Large intestine (tissue), 3 donors: ENCODE measurements at regions not wholly inside any gene's neighbourhood (a gene's known extent, or its start where the extent isn't known, plus 50 kb on each side); places are given as distances from the start of the nearest gene placed in this dataset.

Source experiments
- DNase-seq, 2 donors: peaks; one replicate each; pipeline versions ENCODE4 v3.0.0 to v3.0.0-alpha.2; 2013
- H3K27ac ChIP-seq: one replicate; pipeline ENCODE4 v1.5.1; 2013; ENCODE audit warnings: low read length
- H3K27me3 ChIP-seq: 2 replicates; pipeline ENCODE4 v1.6.1; 2013; ENCODE audit warnings: low read length; ENCODE audit not compliant: control insufficient read depth, insufficient read depth
- H3K36me3 ChIP-seq: 2 replicates; pipeline ENCODE4 v1.6.1; 2013; ENCODE audit warnings: low read length; ENCODE audit not compliant: control insufficient read depth, insufficient read depth
- H3K4me1 ChIP-seq: one replicate; pipeline ENCODE4 v1.6.1; 2013; ENCODE audit warnings: low read length; ENCODE audit not compliant: control insufficient read depth, insufficient read depth
- H3K4me3 ChIP-seq: one replicate; pipeline ENCODE4 v1.5.1; 2013; ENCODE audit warnings: low read length
- H3K9me3 ChIP-seq: one replicate; pipeline ENCODE4 v1.6.1; 2013; ENCODE audit warnings: mild to moderate bottlenecking, low read depth, low read length, moderate library complexity; ENCODE audit not compliant: control insufficient read depth
- WGBS: methylation state at CpG from one replicate; pipeline ENCODE4 v1.1.5; 2013; ENCODE audit warnings: low lambda C conversion rate; ENCODE audit not compliant: insufficient coverage; 5-methylcytosine and 5-hydroxymethylcytosine counted together

GRCh38 chr12:19971361-19972280 is 396.7 kb upstream of the PDE3A start:
- Histone ChIP-seq H3K4me3 (no peak overlapping the region), H3K36me3 (no peaks in the 10 kb centered on the region), H3K27me3 (no peaks in the 10 kb centered on the region), H3K27ac (peak overlapping the region; percentile 89), H3K9me3 (no peaks in the 10 kb centered on the region), H3K4me1 (peaks cover 28% of the 10 kb centered on the region)
- peak; percentile 87 to 91 for DNase-seq
- no CpG with 5 or more reads among the region's 8 CpGs for WGBS

- H3K4me3 ChIP-seq, result no peak overlapping the region
- WGBS, result 100% methylated on average over 1 of the region's 11 CpGs
- no peaks in the 10 kb centered on the region for H3K36me3 ChIP-seq
- no peaks in the 10 kb centered on the region for H3K27me3 ChIP-seq
- peaks cover 25% of the 10 kb centered on the region for H3K4me1 ChIP-seq
- no peaks in the 10 kb centered on the region for H3K9me3 ChIP-seq
- DNase-seq, result no peak
- H3K27ac ChIP-seq, result peak overlapping the region; percentile 89
Measured at GRCh38 chr12:19972325-19973288, 395.7 kb upstream of the PDE3A start.

- H3K9me3 ChIP-seq, result no peaks in the 10 kb centered on the region
- DNase-seq, result peak in 1 of 2 donors; percentile 10
- no peaks in the 10 kb centered on the region for H3K36me3 ChIP-seq
- no peaks in the 10 kb centered on the region for H3K4me1 ChIP-seq
- H3K27me3 ChIP-seq, result no peaks in the 10 kb centered on the region
- no peak overlapping the region for H3K4me3 ChIP-seq
- no peak overlapping the region for H3K27ac ChIP-seq
Measured at GRCh38 chr12:19978193-19978592, 390.1 kb upstream of the PDE3A start.

- Histone ChIP-seq H3K4me1 (no peaks in the 10 kb centered on the region), H3K27ac (no peak overlapping the region), H3K4me3 (no peak overlapping the region), H3K9me3 (no peaks in the 10 kb centered on the region), H3K36me3 (no peaks in the 10 kb centered on the region), H3K27me3 (no peaks in the 10 kb centered on the region)
- DNase-seq, result no peak
- no CpG with 5 or more reads among the region's 3 CpGs for WGBS
Measured at GRCh38 chr12:19979584-19979983, 388.8 kb upstream of the PDE3A start.

- no CpG with 5 or more reads among the region's 2 CpGs for WGBS
- no peaks in the 10 kb centered on the region for H3K36me3 ChIP-seq
- no peaks in the 10 kb centered on the region for H3K4me1 ChIP-seq
- DNase-seq, result no peak
- no peak overlapping the region for H3K27ac ChIP-seq
- no peaks in the 10 kb centered on the region for H3K9me3 ChIP-seq
- H3K27me3 ChIP-seq, result no peaks in the 10 kb centered on the region
- no peak overlapping the region for H3K4me3 ChIP-seq
Measured at GRCh38 chr12:19981944-19982343, 386.4 kb upstream of the PDE3A start.

- no peak overlapping the region for H3K27ac ChIP-seq
- WGBS, result 80% methylated on average over 2 of the region's 2 CpGs
- peaks cover 15% of the 10 kb centered on the region for H3K4me1 ChIP-seq
- no peaks in the 10 kb centered on the region for H3K9me3 ChIP-seq
- H3K4me3 ChIP-seq, result no peak overlapping the region
- no peaks in the 10 kb centered on the region for H3K27me3 ChIP-seq
- no peak for DNase-seq
- no peaks in the 10 kb centered on the region for H3K36me3 ChIP-seq
Measured at GRCh38 chr12:19988001-19988400, 380.3 kb upstream of the PDE3A start.

GRCh38 chr12:19988459-19988873 is 379.9 kb upstream of the PDE3A start:
- no peak overlapping the region for H3K27ac ChIP-seq

GRCh38 chr12:19988948-19989347 is 379.4 kb upstream of the PDE3A start:
- WGBS, result 100% methylated on average over 1 of the region's 1 CpG
- Histone ChIP-seq H3K4me3 (no peak overlapping the region), H3K27me3 (no peaks in the 10 kb centered on the region), H3K36me3 (no peaks in the 10 kb centered on the region), H3K27ac (no peak overlapping the region), H3K4me1 (peaks cover 17% of the 10 kb centered on the region), H3K9me3 (no peaks in the 10 kb centered on the region)
- no peak for DNase-seq

More at GRCh38 chr12:19988459-19988873, 379.9 kb upstream of the PDE3A start:
- WGBS, result 63% methylated on average over 2 of the region's 3 CpGs
- Histone ChIP-seq H3K36me3 (no peaks in the 10 kb centered on the region), H3K4me3 (no peak overlapping the region), H3K9me3 (no peaks in the 10 kb centered on the region), H3K27me3 (no peaks in the 10 kb centered on the region), H3K4me1 (peaks cover 17% of the 10 kb centered on the region)
- DNase-seq, result peak in 1 of 2 donors; percentile 24

GRCh38 chr12:19991146-19991545 is 377.2 kb upstream of the PDE3A start:
- H3K27me3 ChIP-seq, result no peaks in the 10 kb centered on the region
- H3K4me1 ChIP-seq, result peaks cover 17% of the 10 kb centered on the region
- DNase-seq, result no peak
- H3K9me3 ChIP-seq, result no peaks in the 10 kb centered on the region
- no peak overlapping the region for H3K4me3 ChIP-seq
- no CpG with 5 or more reads among the region's 3 CpGs for WGBS
- peak overlapping the region; percentile 79 for H3K27ac ChIP-seq
- H3K36me3 ChIP-seq, result no peaks in the 10 kb centered on the region

GRCh38 chr12:19992311-19992710 is 376.0 kb upstream of the PDE3A start:
- DNase-seq, result peak; percentile 76 to 88
- H3K9me3 ChIP-seq, result no peaks in the 10 kb centered on the region
- H3K4me1 ChIP-seq, result peaks cover 24% of the 10 kb centered on the region
- no peaks in the 10 kb centered on the region for H3K27me3 ChIP-seq
- no peak overlapping the region for H3K4me3 ChIP-seq
- peak overlapping the region; percentile 79 for H3K27ac ChIP-seq
- no peaks in the 10 kb centered on the region for H3K36me3 ChIP-seq
- WGBS, result no CpG with 5 or more reads among the region's 2 CpGs
